Left lung (tissue), 4 donors: ENCODE measurements at regions not wholly inside any gene's neighbourhood (a gene's known extent, or its start where the extent isn't known, plus 50 kb on each side); places are given as distances from the start of the nearest gene placed in this dataset.
"Not testable (repeated sequence)": the region's sequence is repeated elsewhere in the genome, so short reads cannot be mapped to it uniquely, and the experiment has no call there.

Experiments used
- ATAC-seq: fragments of 200-7000 bp; cut with Tn5 transposase; one replicate; pipeline ENCODE4 v1.9.1; 2020; ENCODE audit warnings: moderate library complexity
- DNase-seq, 4 donors: peaks; one replicate each; pipeline ENCODE4 v3.0.0-alpha.2; 2013 to 2020
- H3K27ac ChIP-seq, 2 donors: fragments of 200-600 bp; sonication (generic) in 1 of 2; one replicate each; pipeline versions ENCODE4 v1.5.0 to v1.8.0; 2020 to 2021
- H3K27me3 ChIP-seq, 2 donors: fragments of 200-600 bp; sonication (generic) in 1 of 2; one replicate each; pipeline versions ENCODE4 v1.5.0 to v1.8.0; 2020 to 2021
- H3K36me3 ChIP-seq, 2 donors: fragments of 200-600 bp; sonication (generic) in 1 of 2; one replicate each; pipeline versions ENCODE4 v1.5.0 to v1.8.0; 2020 to 2021
- H3K4me1 ChIP-seq, 2 donors: fragments of 200-600 bp; one replicate each; pipeline ENCODE4 v1.8.0; 2021
- H3K4me3 ChIP-seq, 2 donors: fragments of 200-600 bp; sonication (generic) in 1 of 2; one replicate each; pipeline versions ENCODE4 v1.5.0 to v1.8.0; 2020 to 2021; ENCODE audit warnings: mild to moderate bottlenecking in 1 of 2
- H3K9me3 ChIP-seq, 2 donors: fragments of 200-600 bp; sonication (generic) in 1 of 2; one replicate each; pipeline versions ENCODE4 v1.5.0 to v1.8.0; 2020 to 2021
- intact Hi-C, 2 donors: fragments of 100-400 bp; cut with DNase I; formaldehyde crosslinking; loops; one replicate each; pipeline versions ENCODE4 v1.11.2 to v1.14.2; 2022
- TF ChIP-seq, protein P1 (sequence below), 2 donors: fragments of 200-600 bp; sonication (generic) in 1 of 2; IDR thresholded peaks; one replicate each; pipeline versions ENCODE4 v1.5.0 to v1.8.0; 2021; ENCODE audit warnings: antibody characterized with exemption in 2 of 2
- donor health status: DM: no; HTN: yes; CAD: no.
- donor health status: DM: no; HTN: no; CAD: no.

DNA sequence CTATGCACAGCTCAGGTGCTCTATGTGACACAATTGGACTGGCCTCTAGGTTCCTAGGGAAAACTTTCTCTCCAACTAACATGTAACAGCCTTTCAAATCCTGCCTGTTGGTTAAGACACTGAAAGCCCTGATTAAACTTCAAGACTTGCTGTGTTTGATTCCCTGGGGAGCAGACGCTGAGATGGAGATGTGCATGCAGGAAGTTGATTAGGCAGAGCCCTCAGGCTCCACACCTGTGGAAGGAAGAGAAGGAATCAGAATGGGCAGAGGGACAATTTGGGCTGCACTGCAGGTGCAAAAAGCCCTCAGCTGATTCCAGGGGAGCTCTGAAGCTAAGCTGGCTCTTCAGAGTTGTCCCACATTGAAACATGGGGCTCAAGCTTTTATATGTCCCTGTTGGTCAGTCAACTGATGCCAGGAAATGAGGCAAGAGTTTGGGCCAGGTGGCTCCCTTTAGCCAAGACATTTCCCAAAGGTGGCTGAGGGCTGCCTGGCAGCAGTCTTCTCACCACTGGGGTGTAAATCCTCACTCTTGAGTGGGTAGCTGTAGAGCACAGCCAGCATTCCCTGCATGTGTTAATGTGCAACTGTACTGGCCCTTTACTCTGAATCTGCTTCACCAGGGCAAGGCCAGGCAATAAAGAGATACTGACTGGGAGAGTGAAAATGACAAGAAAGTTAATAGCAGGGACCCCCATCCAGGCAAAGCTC lies 199.5 kb upstream of the DDX18 start:
- no peaks in the 10 kb centered on the region for H3K27me3 ChIP-seq
- no peaks in the 10 kb centered on the region for H3K4me1 ChIP-seq
- ATAC-seq (no peak), DNase-seq (no peak)
- TF ChIP-seq, protein P1, sequence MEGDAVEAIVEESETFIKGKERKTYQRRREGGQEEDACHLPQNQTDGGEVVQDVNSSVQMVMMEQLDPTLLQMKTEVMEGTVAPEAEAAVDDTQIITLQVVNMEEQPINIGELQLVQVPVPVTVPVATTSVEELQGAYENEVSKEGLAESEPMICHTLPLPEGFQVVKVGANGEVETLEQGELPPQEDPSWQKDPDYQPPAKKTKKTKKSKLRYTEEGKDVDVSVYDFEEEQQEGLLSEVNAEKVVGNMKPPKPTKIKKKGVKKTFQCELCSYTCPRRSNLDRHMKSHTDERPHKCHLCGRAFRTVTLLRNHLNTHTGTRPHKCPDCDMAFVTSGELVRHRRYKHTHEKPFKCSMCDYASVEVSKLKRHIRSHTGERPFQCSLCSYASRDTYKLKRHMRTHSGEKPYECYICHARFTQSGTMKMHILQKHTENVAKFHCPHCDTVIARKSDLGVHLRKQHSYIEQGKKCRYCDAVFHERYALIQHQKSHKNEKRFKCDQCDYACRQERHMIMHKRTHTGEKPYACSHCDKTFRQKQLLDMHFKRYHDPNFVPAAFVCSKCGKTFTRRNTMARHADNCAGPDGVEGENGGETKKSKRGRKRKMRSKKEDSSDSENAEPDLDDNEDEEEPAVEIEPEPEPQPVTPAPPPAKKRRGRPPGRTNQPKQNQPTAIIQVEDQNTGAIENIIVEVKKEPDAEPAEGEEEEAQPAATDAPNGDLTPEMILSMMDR (IDR thresholded peaks at IDR 0.05), result no peak
- no peak overlapping the region for H3K27ac ChIP-seq
- no peaks in the 10 kb centered on the region for H3K36me3 ChIP-seq
- H3K4me3 ChIP-seq, result no peak overlapping the region
- intact Hi-C loops, result no loop called here
- no peaks in the 10 kb centered on the region for H3K9me3 ChIP-seq

DNA sequence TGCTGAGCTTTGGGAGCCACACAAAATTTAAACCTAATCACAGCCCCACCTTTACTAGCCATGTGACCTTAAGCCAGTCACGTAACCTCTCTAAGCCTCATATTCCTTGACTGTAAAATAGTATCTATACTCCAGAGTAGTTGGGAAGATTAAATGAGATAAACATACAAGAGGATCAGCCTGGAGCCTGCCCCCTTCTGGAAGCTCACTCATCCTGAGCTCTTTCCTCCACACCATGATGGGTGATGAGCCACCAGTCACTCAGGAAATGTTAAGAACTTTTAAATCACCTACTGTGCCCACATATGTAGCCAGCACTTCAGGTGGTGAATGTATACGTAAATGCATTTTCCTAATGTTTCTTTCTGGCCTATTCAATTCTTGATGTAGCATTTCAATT lies 195.9 kb upstream of the DDX18 start:
- H3K9me3 ChIP-seq, result peaks cover 0 to 3% of the 10 kb centered on the region in 2 donors

DNA sequence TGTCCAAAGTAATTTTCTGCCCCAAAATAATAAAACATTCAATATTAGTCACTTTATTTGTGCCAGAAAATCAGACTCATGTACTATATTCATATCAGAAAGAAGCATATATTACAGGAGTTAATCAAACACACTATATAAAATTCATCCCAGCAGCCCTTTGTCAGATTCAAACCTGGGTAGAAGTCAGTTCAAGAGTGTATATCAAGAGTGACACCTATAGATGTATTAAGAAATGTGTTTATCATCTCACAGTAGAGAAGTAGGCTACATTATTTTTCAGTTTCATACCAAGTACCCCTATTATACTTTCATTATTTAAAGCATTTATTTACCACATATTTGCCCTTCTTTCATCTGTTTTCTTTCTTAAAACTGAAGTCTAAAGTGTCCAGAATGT lies 193.2 kb upstream of the DDX18 start:
- ATAC-seq, result no peak
- no peak overlapping the region for H3K4me3 ChIP-seq
- no peaks in the 10 kb centered on the region for H3K27me3 ChIP-seq
- no peak overlapping the region for H3K27ac ChIP-seq
- H3K4me1 ChIP-seq, result no peaks in the 10 kb centered on the region
- TF ChIP-seq, protein P1 (IDR thresholded peaks at IDR 0.05), result no peak
- intact Hi-C loops, result no loop called here
- DNase-seq, result no peak
- no peaks in the 10 kb centered on the region for H3K36me3 ChIP-seq
- H3K9me3 ChIP-seq, result peaks cover 0 to 3% of the 10 kb centered on the region in 2 donors

More for the DNA sequence above, 195.9 kb upstream of the DDX18 start:
- no peak overlapping the region for H3K4me3 ChIP-seq
- H3K27me3 ChIP-seq, result no peaks in the 10 kb centered on the region
- no peaks in the 10 kb centered on the region for H3K36me3 ChIP-seq
- no peak for DNase-seq
- intact Hi-C loops, result no loop called here
- ATAC-seq, result no peak
- H3K4me1 ChIP-seq, result no peaks in the 10 kb centered on the region
- H3K27ac ChIP-seq, result no peak overlapping the region
- TF ChIP-seq, protein P1 (IDR thresholded peaks at IDR 0.05), result no peak

DNA sequence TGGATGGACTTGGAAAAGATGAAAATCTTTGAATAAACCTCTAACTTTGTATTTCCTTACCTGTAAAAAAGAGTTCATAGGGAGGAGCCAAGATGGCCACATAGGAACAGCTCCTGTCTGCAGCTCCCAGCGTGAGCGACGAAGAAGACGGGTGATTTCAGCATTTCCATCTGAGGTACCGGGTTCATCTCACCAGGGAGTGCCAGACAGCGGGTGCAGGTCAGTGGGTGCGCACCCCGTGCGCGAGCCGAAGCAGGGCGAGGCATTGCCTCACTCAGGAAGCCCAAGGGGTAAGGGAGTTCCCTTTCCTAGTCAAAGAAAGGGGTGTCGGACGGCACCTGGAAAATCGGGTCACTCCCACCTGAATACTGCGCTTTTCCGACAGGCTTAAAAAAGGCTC lies 191.3 kb upstream of the DDX18 start:
- H3K27me3 ChIP-seq, ATAC-seq, intact Hi-C loops, H3K36me3 ChIP-seq, H3K9me3 ChIP-seq, H3K4me1 ChIP-seq, DNase-seq, H3K27ac ChIP-seq, H3K4me3 ChIP-seq: not testable (repeated sequence)

DNA sequence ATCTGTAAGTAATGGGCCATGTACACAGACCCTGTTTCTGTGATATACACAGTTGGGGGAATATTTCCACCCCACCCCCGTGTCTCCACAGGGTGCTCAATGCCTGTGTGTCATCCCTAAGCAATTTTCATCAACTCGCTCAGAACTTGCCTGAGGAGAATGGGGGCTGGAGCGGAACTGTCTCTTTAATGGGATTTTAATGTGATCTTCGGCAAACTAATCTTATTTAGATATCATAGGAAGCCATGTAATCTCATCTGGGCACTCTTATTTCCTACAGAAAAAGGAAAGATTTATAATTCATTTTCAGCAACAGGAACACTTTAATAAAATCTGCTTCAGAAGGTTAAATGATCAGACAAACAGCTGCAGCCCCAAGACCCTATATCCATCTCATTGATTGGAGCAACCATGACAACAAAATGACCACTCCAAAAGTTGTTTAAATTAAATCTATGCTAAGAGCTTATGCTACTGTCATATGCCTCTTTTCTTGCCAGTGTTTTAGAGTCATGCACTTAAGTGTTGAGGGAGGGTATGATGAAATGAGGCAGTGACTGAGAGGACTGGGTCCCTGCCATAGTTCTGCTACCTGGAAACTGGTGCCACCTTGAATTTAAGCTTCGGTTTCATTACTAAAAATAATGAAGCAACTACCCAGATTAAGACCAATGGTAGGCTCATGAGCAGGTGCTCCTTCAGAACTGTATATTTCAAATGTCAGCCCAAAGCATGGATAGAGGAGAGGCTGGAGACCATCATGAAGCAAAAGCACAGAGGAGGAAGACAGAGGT lies 183.1 kb upstream of the DDX18 start:
- Histone ChIP-seq H3K9me3 (no peaks in the 10 kb centered on the region), H3K27ac (no peak overlapping the region), H3K36me3 (no peaks in the 10 kb centered on the region), H3K4me1 (no peaks in the 10 kb centered on the region), H3K27me3 (no peaks in the 10 kb centered on the region), H3K4me3 (no peak overlapping the region)
- no peak for ATAC-seq
- intact Hi-C loops, result no loop called here
- TF ChIP-seq, protein P1 (IDR thresholded peaks at IDR 0.05), result no peak
- DNase-seq, result no peak
